Renal cortical epithelial cell (primary cell): ENCODE measurements at regions not wholly inside any gene's neighbourhood (a gene's known extent, or its start where the extent isn't known, plus 50 kb on each side); places are given as distances from the start of the nearest gene placed in this dataset.

ENCODE experiments used
- DNase-seq: peaks from one replicate; pipeline ENCODE4 v3.0.0-alpha.2; 2011; ENCODE audit warnings: low read depth

GRCh38 chr1:30819244-30819571 lies 61.6 kb upstream of the LAPTM5 start:
- no peak for DNase-seq

GRCh38 chr1:30818568-30819243 lies 61.1 kb upstream of the LAPTM5 start:
- DNase-seq: no peak

DNA sequence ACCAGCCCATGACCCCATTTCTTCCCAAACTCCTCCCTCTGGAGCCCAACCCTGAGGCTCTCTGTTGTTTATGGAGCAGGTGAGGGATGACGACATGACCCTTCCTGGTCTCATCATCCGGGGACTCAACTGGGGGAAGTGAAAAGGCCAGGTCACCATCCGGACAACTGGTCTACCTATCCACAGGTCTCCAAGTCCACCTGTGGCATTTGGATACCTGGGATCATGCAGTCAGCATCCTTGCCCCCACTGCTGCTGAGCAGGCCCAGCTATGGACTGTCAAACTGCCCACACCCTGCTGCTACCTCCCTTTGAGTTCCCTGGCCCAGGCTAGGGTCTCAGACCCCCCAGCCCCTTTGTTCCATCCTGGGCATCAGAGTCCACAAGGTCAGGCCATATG lies 60.0 kb upstream of the LAPTM5 start:
- no peak for DNase-seq

DNA sequence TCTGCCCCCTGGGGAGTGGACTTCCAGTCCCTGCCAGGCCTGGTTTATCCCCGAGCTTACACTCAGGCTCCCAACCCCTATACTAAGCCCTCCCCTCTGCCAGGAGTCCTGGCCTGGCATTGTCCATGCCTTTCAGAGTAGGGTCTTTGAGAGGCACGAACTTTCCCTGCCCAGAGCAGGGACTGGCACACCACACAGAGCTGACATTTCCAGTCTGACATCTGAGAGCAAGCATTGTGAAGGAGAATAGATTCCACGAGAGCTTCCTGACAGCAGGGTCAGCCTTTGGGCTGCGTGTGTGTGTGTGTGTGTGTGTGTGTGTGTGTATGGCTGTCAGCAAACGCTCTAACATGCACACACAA lies 59.5 kb upstream of the LAPTM5 start:
- no peak for DNase-seq

DNA sequence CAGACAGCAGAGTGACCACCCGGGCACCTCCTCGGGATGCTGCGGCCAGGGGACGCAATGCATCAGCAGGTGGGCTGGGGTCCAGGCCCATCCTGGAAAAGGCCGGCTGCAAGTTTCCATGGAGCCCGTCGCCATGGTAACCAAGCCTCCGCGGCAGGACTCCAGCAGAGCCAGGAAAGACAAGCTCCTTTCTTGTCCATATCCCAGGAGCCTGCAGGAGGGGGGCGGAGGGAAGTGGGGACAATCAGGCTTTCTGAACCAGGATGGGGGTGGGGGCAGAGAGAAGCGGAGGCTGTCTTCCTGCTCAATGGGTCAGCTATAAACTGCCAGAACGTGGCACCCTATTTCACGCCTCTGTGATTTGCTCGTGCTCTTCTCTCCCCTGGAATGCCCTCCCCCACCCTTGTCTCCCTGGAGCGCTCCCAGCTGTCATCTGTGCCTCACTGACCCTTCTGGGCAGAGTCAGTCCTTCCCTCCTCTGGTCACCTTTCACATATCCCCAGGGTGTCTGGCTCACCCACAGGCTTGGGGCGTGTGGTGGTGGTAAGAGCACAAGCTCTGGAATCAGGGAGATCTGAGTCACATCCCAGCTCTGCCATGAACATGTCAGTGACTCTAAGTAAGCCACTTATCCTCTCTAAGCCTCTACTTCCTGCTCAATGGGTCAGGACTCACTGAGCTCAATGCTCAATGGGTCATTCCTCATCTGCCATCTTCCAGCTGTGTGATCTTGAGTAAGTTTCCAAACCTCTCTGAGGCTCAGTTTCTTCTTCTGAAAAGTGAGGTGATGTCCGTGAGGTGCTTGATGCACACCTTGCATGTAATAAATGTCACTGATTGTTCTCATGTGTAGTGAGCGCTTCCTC lies 58.9 kb upstream of the LAPTM5 start:
- peak; percentile 97 for DNase-seq

GRCh38 chr1:30815556-30815955 lies 58.0 kb upstream of the LAPTM5 start:
- no peak for DNase-seq

GRCh38 chr1:30814292-30814691 lies 56.7 kb upstream of the LAPTM5 start:
- DNase-seq: no peak

DNA sequence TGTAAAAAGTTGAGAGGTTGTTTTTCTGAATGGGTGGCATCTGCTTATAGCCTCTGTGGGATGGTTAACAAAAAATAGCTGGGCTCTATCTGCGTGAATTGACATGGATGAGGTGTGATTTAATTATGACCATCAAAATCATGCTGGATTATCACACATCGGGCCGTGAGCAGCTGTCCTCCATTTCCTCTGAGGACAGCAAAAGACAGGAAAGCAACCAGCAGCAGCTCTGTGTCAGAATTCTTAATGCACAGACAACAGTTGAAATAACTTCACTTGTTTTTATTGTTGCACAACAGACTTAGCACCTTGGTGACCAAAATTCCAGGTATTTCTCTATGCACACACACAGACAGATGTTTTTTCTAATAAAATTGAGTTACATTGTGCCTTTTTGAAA lies 54.5 kb upstream of the LAPTM5 start:
- no peak for DNase-seq

DNA sequence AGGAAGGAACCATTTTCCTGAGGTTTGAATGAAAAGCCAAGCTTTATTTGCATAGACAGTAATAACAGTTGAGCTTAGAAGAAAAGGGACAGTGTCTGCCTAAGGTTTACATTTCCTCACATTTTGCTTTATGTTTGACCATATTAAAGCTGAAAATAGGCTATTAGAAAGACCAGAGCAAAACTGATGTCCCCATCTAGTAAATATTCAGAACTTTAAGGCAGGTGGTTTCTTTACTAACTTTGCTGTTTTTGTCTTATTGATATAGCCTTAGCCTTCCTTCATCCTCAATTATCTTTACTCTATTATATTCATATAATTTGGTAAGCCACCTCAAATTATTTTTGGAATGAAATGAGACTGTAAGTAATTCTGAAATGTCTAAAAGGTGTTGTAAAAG lies 53.6 kb upstream of the LAPTM5 start:
- DNase-seq: no peak

GRCh38 chr1:30810416-30811080 lies 53.0 kb upstream of the LAPTM5 start:
- no peak for DNase-seq

GRCh38 chr1:30809514-30810263 lies 52.1 kb upstream of the LAPTM5 start:
- peak; percentile 72 for DNase-seq

DNA sequence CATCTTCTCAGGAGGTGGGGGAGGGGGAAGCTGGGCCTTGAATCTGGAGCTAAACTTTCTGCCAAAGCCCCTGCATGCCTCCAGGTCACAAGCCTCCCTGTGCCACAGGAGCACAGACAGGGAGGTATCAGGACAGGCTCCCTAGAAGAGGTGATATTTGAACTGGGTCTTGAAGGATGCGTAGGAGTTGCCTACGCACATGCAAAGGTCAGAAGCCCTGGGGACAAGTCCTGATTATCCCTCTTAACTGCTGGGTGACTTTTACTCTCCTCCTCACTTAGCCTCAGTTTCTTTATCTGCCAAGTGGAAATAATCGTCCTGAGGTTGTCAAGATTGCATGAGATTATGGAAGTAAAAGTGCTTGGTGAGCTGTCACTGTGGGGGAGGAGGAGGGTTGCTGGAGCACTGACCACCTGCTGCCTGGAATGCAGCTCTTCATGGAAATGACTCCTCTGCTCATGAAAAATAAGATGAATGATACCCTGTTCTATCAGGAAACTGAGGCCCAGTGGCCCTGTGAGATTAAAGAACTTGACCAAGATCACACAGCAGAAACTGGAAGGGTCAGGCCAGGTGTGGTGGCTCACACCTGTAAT lies 50.6 kb upstream of the LAPTM5 start:
- no peak for DNase-seq

DNA sequence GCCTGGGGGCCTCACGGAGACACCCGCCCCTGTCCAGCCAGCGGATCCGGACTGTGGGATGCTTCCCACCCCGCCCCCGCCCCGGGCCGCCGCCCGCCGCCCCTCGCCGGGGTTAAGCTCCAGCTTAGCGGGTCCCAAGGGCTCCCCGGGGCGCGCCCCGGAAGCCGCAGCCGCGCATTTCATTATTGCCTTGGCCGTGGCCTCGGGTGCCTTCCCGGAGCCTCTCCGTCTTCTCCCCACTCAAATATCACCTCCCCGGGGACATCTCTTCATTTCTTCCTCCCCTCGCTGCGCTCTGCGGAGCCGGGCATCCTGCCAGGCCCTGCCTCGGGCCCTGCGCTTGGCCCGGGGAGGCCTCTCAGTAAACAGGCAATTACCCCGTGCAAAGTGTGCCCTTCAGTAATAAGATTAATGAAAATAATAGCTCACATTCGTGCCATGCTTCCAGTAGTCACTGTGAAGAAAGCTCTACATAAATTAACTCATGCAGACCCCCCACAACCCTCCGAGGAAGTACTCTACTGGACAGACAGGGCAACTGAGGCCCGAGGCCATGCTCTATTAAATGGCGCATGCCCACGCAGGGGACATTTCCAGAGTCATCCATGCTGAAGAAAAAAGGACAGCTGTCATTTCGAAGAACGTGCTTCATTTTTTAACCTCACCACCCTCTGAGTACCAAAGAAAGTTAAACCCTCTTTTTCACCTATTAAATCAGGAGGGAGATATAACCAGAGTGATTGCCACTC lies 49.9 kb upstream of the LAPTM5 start:
- peak; percentile 51 for DNase-seq
